BE2C (cell line): ENCODE measurements at regions not wholly inside any gene's neighbourhood (a gene's known extent, or its start where the extent isn't known, plus 50 kb on each side); places are given as distances from the start of the nearest gene placed in this dataset.

Experiments used
- DNase-seq: peaks from one replicate; pipeline ENCODE4 v3.0.0-alpha.2; 2020
- H3K27me3 ChIP-seq: fragments of 250-450 bp; sonication (Bioruptor Pico); 2 replicates; pipeline ENCODE4 v1.5.1; 2020; ENCODE audit warnings: mild to moderate bottlenecking
- H3K36me3 ChIP-seq: fragments of 250-450 bp; sonication (Bioruptor Pico); 2 replicates; pipeline ENCODE4 v1.5.1; 2020; ENCODE audit warnings: mild to moderate bottlenecking
- H3K4me1 ChIP-seq: fragments of 250-450 bp; sonication (Bioruptor Pico); 2 replicates; pipeline ENCODE4 v1.5.1; 2020
- H3K4me3 ChIP-seq: 2 replicates; pipeline ENCODE4 v1.5.1; 2011; ENCODE audit warnings: low read depth, low read length
- H3K9me3 ChIP-seq: fragments of 250-450 bp; sonication (Bioruptor Pico); 2 replicates; pipeline ENCODE4 v1.5.1; 2020
- CTCF ChIP-seq: IDR thresholded peaks from 2 replicates; pipeline ENCODE4 v1.5.1; 2012; ENCODE audit warnings: mild to moderate bottlenecking, low read depth, low read length

GRCh38 chr16:9338068-9338467 is 246.6 kb downstream of the HAPSTR1 start:
- TF ChIP-seq CTCF: no peak
- H3K4me1 ChIP-seq: no peaks in the 10 kb centered on the region
- no peak for DNase-seq
- H3K27me3 ChIP-seq: no peaks in the 10 kb centered on the region
- no peaks in the 10 kb centered on the region for H3K36me3 ChIP-seq
- no peaks in the 10 kb centered on the region for H3K9me3 ChIP-seq
- H3K4me3 ChIP-seq: no peak overlapping the region

- no peaks in the 10 kb centered on the region for H3K4me1 ChIP-seq
- TF ChIP-seq CTCF: no peak
- no peak for DNase-seq
Measured at GRCh38 chr16:9338510-9338909, 247.1 kb downstream of the HAPSTR1 start.

GRCh38 chr16:9340526-9341256 is 249.2 kb downstream of the HAPSTR1 start:
- Histone ChIP-seq H3K4me1 (no peaks in the 10 kb centered on the region), H3K9me3 (no peaks in the 10 kb centered on the region), H3K36me3 (no peaks in the 10 kb centered on the region), H3K4me3 (no peak overlapping the region), H3K27me3 (no peaks in the 10 kb centered on the region)
- no peak for TF ChIP-seq CTCF
- DNase-seq: no peak

More at GRCh38 chr16:9338510-9338909, 247.1 kb downstream of the HAPSTR1 start:
- H3K9me3 ChIP-seq: no peaks in the 10 kb centered on the region
- H3K4me3 ChIP-seq: no peak overlapping the region
- no peaks in the 10 kb centered on the region for H3K36me3 ChIP-seq
- H3K27me3 ChIP-seq: no peaks in the 10 kb centered on the region

GRCh38 chr16:9343276-9343675 is 251.8 kb downstream of the HAPSTR1 start:
- H3K9me3 ChIP-seq: no peaks in the 10 kb centered on the region
- TF ChIP-seq CTCF: no peak
- no peak for DNase-seq
- no peaks in the 10 kb centered on the region for H3K36me3 ChIP-seq
- H3K4me3 ChIP-seq: no peak overlapping the region
- H3K27me3 ChIP-seq: no peaks in the 10 kb centered on the region
- no peaks in the 10 kb centered on the region for H3K4me1 ChIP-seq

- DNase-seq: no peak
- H3K9me3 ChIP-seq: no peaks in the 10 kb centered on the region
- TF ChIP-seq CTCF: no peak
- H3K27me3 ChIP-seq: no peaks in the 10 kb centered on the region
- no peaks in the 10 kb centered on the region for H3K36me3 ChIP-seq
- H3K4me1 ChIP-seq: no peaks in the 10 kb centered on the region
- H3K4me3 ChIP-seq: no peak overlapping the region
Measured at GRCh38 chr16:9344508-9344907, 253.1 kb downstream of the HAPSTR1 start.

- Histone ChIP-seq H3K4me1 (no peaks in the 10 kb centered on the region), H3K4me3 (no peak overlapping the region), H3K9me3 (no peaks in the 10 kb centered on the region), H3K36me3 (no peaks in the 10 kb centered on the region), H3K27me3 (no peaks in the 10 kb centered on the region)
- no peak for DNase-seq
- TF ChIP-seq CTCF: no peak
Measured at GRCh38 chr16:9345046-9345445, 253.6 kb downstream of the HAPSTR1 start.
